AG04449 (cell line): ENCODE measurements at regions not wholly inside any gene's neighbourhood (a gene's known extent, or its start where the extent isn't known, plus 50 kb on each side); places are given as distances from the start of the nearest gene placed in this dataset.

Experiments
- CTCF ChIA-PET: fragments of 350-600 bp; formaldehyde crosslinking; extraction: SDS; loops from one replicate; lab custom pipeline; 2021; ENCODE audit warnings: antibody characterized with exemption; lab: Yijun Ruan, JAX
- POLR2A ChIA-PET: fragments of 400-600, 350-600 bp; formaldehyde crosslinking; extraction: SDS; loops from one replicate; lab custom pipeline; 2020; ENCODE audit warnings: antibody characterized with exemption, inconsistent platforms; lab: Yijun Ruan, JAX
- DNase-seq: peaks from one replicate; pipeline ENCODE4 v3.0.0-alpha.2; 2010; ENCODE audit warnings: low read depth, low spot score
- H3K4me3 ChIP-seq: 2 replicates; pipeline ENCODE4 v1.5.1; 2011; ENCODE audit warnings: low read depth, mild to moderate bottlenecking, control low read depth, low read length
- TF ChIP-seq, protein P1 (sequence below): IDR thresholded peaks from one replicate; pipeline ENCODE4 v1.5.1; 2011; ENCODE audit warnings: mild to moderate bottlenecking, moderate library complexity, low read length, control low read depth, inconsistent platforms; ENCODE audit not compliant: insufficient read depth; ENCODE audit errors: missing control alignments

DNA sequence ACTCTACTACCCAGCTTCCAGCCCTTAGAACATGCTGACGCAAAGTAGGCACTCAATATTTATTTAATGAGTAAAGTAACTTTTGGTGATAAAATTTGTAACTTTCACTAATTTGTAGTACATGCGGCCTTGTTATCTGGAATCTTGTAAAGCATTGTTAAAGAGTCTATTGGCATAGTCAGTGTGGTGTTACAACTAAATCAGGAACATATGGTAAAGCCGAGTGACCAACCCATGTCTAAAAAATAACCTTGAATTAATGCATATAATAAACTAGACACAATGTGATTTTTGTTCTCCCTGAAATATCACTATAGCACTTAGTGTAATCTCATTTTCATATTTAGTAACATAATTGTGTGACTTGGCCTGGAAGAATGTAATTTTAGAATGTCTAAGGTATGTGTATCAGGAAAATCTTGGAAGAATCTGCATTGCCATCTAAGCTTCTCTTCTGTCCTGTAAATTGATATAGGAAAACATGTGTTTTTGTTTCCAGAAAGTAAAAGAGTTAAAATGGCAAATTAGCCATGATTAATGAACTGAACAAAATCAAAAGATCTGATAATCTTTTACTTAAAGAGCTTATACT lies 256.7 kb upstream of the GNAI1 start:
- ChIA-PET POLR2A (no interaction called here), CTCF (no interaction called here)
- no peak overlapping the region for H3K4me3 ChIP-seq
- DNase-seq: no peak
- TF ChIP-seq, protein P1, sequence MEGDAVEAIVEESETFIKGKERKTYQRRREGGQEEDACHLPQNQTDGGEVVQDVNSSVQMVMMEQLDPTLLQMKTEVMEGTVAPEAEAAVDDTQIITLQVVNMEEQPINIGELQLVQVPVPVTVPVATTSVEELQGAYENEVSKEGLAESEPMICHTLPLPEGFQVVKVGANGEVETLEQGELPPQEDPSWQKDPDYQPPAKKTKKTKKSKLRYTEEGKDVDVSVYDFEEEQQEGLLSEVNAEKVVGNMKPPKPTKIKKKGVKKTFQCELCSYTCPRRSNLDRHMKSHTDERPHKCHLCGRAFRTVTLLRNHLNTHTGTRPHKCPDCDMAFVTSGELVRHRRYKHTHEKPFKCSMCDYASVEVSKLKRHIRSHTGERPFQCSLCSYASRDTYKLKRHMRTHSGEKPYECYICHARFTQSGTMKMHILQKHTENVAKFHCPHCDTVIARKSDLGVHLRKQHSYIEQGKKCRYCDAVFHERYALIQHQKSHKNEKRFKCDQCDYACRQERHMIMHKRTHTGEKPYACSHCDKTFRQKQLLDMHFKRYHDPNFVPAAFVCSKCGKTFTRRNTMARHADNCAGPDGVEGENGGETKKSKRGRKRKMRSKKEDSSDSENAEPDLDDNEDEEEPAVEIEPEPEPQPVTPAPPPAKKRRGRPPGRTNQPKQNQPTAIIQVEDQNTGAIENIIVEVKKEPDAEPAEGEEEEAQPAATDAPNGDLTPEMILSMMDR: no peak

DNA sequence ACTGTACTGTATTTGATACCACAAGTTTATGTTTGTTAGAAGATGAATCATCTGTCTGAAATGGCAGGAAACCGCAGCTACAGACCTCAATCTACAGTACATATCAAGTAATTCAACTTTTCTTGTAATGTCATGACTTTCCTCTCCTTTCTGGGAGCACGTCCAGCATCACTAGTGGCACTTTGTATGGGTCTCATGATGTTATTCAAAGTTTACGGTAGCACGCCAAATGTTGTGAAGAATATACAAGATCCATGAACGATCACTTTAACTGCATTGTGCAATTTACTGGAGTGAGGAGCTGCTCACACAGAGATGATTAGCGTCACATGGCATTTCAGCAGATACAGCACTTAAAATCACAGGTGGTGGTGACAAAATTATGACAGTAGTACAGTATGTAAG lies 257.8 kb upstream of the GNAI1 start:
- ChIA-PET POLR2A (no interaction called here), CTCF (no interaction called here)
- TF ChIP-seq, protein P1: no peak
- H3K4me3 ChIP-seq: no peak overlapping the region
- DNase-seq: peak; percentile 77

DNA sequence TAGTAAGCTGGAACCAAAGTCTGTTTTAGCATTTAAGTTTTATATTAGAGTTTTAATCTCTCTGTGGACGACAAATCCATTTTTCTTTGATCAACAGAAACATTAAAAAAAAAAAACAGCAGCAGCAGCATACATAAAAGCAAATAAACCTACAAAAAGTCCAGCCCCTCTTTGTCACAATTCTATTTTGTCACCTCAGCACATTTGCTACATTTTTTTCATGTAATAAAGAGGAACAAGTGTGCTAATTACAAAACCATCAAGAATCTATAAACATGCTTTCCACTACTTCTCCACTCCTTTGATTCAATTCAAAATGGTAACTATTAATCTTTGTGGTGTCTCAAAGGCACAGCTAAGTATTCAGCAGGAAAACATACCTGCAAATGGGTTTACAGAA lies 259.8 kb upstream of the GNAI1 start:
- no peak overlapping the region for H3K4me3 ChIP-seq
- TF ChIP-seq, protein P1: no peak
- CTCF ChIA-PET: no interaction called here
- POLR2A ChIA-PET: no interaction called here
- no peak for DNase-seq

DNA sequence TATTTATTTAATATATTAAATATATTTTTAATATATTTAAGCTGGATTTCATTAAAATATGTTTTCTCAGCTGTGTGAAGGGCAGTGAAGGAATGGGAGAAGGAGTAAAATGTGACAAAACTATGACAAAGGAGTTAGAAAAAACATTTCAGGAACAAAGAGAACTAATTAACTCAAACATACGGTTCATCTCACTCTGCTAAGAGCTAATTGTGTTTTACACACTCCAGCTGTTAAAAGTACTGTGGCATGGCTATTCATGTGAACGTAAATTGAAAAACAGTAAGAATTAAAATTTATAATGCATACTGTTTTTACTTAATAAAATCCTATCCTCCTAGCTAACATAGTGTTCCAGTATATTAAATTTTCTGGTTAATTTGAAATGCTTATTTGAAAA lies 262.5 kb upstream of the GNAI1 start:
- no peak overlapping the region for H3K4me3 ChIP-seq
- no peak for DNase-seq
- POLR2A ChIA-PET: no interaction called here
- CTCF ChIA-PET: no interaction called here
- TF ChIP-seq, protein P1: no peak

DNA sequence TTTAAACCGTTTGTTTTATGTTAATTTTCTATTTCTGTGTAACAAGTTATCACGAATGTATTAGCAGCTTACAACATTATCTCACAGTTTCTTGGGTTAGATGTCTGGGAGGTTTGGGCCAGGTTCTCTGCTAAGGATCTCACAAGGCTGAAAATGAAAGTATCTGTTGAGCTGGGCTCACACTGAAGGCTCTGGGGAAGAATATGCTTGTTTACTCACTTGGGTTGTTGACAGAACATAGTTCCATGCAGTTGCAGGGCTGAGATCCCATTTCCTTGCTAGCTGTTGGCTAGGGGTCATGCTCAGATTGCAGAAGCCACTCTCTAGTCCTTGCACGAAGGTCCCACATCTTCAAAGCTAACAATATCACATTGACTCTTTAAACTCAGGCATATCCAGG lies 266.6 kb upstream of the GNAI1 start:
- CTCF ChIA-PET: no interaction called here

DNA sequence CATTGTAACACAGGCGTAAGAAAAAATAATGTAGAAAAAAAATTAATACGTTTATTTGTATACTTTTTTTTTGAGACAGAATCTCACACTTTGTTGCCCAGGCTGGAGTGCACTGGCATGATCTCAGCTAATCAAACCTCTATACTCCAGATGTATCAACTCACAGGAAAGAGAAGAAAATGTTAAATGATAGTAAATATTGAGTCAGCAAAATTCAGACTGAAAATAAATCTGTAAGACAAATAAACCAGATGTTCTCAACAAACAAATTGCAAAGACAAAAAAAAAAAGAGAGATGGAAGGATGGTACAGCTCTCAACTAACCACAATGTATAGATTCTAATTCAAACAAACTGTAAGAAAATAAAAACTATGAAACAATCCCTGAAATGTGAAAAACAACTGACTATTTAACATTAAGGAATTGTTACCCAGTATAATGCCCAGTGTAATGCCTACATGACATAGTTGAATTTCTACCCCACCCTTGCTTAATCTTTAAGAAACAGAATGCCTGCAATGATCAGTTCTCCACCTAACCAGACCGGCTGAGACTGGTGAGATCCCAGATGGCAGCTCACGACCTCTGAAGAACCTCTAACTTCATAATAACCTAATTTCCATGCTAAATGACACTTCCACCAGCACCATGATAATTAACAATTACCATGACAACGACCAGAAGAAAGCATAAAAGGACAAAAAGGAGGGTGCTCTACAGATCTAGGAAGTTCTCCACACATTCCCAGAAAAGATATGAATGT lies 272.0 kb upstream of the GNAI1 start:
- TF ChIP-seq, protein P1: no peak
- H3K4me3 ChIP-seq: no peak overlapping the region
- ChIA-PET CTCF (no interaction called here), POLR2A (no interaction called here)
- DNase-seq: no peak

More for the DNA sequence above, 266.6 kb upstream of the GNAI1 start:
- no peak for DNase-seq
- POLR2A ChIA-PET: no interaction called here
- TF ChIP-seq, protein P1: no peak
- H3K4me3 ChIP-seq: no peak overlapping the region
